ENCODE measurements at regions not wholly inside any gene's neighbourhood (a gene's known extent, or its start where the extent isn't known, plus 50 kb on each side); places are given as distances from the start of the nearest gene placed in this dataset.

DNA sequence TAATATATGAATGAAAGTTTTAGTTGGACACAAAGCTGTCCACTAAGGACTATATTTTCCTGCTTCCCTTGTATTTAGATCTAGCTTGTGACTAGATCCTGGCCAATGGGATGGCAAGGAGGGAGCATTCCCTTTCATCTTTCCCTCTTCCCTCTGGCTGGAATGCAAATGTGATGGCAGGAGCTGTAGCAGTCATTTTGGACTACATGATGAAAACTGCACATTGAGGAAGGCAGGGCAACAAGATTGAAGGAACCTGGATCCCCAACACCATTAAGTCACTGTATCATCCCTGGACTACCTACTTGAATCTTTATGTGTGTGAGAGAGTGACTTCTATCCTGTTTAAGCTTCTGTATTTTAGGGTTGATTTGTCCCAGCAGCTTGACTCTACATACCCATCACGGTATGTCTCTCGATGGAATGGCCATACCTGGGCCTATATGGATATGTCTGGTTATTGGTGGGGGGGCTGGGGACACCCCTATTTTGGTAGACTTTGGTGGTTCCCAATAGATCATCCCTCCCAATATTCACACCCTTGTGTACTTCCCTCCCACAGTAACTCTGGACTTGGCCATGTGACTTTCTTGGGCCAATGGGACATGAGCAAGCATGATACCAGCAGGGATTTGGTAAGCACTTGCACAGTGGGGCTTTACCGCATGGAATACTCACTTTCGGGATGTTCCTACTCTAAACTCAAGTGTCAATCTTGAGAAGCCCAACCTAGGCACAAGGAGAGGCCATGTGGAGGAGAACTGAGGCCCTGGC, 128.5 kb downstream of the VEGFA start:
- Mint-ChIP-seq H3K27ac (no peak overlapping the region), H3K36me3 (ENCODE audit: low read depth) (no peaks in the 10 kb centered on the region), H3K27me3 (peaks cover 5% of the 10 kb centered on the region), H3K4me3 (no peak overlapping the region), H3K4me1 (no peaks in the 10 kb centered on the region), H3K9me3 (no peaks in the 10 kb centered on the region)
- DNase-seq: no peak
- intact Hi-C loops (cut with micrococcal nuclease): no loop called here

DNA sequence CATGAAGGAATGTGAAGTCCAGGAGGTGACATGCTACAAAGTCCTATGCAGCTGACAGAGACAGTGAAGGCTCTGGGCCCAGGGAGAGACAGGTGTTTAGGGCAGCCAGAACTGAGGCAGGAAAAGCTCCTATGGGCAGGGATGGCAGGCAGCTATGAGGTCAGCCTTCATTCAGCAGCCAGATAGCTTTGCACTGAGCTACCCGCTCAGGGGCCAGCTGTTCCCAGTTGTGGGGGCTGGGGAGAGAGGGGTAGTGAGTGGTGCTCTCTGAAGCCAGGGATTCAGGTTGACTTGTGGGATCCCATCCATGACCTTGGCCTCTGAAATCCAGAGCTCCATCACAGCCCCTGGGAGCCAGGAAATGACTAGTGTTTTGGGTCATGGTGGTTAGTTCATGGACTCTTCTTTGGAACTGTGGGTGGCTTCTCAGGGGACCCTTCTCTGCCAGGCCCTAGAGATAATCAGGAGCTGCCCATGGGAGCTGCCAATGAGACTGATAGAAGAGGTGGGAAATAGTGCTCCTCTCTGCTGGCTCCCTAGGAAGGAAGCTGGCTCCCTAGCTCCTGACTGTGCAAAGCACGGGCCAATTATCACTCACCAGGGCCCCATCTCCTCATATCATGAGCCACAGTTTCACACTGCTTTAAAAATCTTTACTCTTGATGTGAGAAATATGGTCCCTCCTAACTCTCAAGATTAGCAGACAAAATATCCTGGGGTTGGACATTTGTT, 127.7 kb downstream of the VEGFA start:
- no peak overlapping the region for H3K27ac Mint-ChIP-seq
- intact Hi-C loops (cut with micrococcal nuclease): no loop called here
- peaks cover 6% of the 10 kb centered on the region for H3K27me3 Mint-ChIP-seq
- H3K4me1 Mint-ChIP-seq: no peaks in the 10 kb centered on the region
- H3K4me3 Mint-ChIP-seq: no peak overlapping the region
- no peak for DNase-seq
- no peaks in the 10 kb centered on the region for H3K9me3 Mint-ChIP-seq
- H3K36me3 Mint-ChIP-seq (ENCODE audit: low read depth): no peaks in the 10 kb centered on the region

DNA sequence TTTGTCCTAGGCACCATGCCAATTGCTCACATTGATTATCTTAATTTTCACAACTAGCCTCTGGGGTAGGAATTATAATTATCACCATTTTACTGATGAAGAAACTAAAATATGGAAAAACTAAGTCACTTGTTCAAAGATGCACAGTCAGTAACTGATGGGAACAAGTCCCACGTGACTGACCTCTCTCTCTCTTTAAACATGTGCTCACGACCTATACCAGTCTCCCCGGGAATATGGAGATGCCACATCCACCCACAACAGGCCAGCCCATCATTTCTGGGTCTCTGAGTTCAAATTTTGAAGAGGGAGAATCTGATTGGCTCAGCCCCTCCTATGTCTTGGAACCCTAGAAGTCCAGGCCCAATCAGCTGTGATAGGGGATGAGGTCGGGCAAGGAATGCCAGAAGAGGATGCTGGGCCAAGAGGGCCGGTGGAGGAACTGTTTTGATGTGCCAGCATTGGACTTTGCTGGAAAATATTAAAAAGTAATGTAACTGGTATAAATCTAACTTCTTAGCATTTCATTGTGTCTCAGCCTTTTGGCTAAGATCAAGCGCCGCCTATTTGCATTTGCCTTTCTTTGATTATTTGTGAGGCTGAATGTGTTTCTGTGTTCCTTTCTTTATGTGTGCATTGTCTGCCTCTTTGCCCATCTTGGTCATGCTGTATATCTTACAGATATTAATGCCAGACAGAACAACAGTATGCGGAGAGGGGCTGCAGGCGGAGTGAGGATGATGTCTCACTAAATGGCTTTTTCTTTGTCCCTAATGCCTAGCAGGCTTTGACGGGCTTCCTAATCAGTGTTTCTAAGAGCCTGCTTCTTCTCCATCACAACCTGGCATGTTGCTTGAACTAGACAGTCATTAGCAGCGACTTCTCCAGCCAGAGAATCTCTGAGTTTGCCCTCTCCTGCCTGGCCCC, 126.6 kb downstream of the VEGFA start:
- no peaks in the 10 kb centered on the region for H3K9me3 Mint-ChIP-seq
- H3K27me3 Mint-ChIP-seq: peaks cover 13% of the 10 kb centered on the region
- H3K4me3 Mint-ChIP-seq: no peak overlapping the region
- no peaks in the 10 kb centered on the region for H3K4me1 Mint-ChIP-seq
- DNase-seq: no peak
- no peak overlapping the region for H3K27ac Mint-ChIP-seq
- intact Hi-C loops (cut with micrococcal nuclease): no loop called here
- H3K36me3 Mint-ChIP-seq (ENCODE audit: low read depth): no peaks in the 10 kb centered on the region

- Mint-ChIP-seq H3K36me3 (ENCODE audit: low read depth) (no peaks in the 10 kb centered on the region), H3K27ac (no peak overlapping the region), H3K4me3 (no peak overlapping the region), H3K4me1 (peaks cover 3% of the 10 kb centered on the region), H3K27me3 (peaks cover 19% of the 10 kb centered on the region), H3K9me3 (no peaks in the 10 kb centered on the region)
- DNase-seq: no peak
- intact Hi-C loops (cut with micrococcal nuclease): no loop called here
Observed at GRCh38 chr6:43895656-43896328, 125.8 kb downstream of the VEGFA start.

DNA sequence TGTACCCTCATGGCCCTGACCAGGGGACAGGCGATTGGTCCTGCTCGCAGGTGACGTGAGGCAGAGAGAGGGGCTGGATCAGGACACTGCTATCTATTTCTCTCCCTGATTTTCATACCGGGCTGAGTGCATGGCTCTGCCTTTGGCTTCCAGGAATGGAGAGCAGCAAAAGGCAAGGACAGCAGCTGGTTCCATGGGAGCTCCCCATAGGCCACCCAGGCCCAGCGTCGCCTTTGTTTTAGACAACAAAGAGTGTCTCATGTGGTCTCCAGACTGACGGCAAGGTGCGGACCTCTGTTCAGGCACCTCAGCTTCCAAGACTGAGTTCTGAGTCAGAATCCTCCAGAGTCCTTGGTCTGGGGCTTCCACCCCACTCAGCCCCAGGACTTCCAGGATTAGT, 123.1 kb downstream of the VEGFA start:
- intact Hi-C loops (cut with micrococcal nuclease): no loop called here
- peaks cover 3% of the 10 kb centered on the region for H3K4me1 Mint-ChIP-seq
- no peak for DNase-seq
- H3K4me3 Mint-ChIP-seq: no peak overlapping the region
- H3K27ac Mint-ChIP-seq: no peak overlapping the region
- no peaks in the 10 kb centered on the region for H3K9me3 Mint-ChIP-seq
- H3K27me3 Mint-ChIP-seq: peaks cover 32% of the 10 kb centered on the region
- no peaks in the 10 kb centered on the region for H3K36me3 Mint-ChIP-seq (ENCODE audit: low read depth)

DNA sequence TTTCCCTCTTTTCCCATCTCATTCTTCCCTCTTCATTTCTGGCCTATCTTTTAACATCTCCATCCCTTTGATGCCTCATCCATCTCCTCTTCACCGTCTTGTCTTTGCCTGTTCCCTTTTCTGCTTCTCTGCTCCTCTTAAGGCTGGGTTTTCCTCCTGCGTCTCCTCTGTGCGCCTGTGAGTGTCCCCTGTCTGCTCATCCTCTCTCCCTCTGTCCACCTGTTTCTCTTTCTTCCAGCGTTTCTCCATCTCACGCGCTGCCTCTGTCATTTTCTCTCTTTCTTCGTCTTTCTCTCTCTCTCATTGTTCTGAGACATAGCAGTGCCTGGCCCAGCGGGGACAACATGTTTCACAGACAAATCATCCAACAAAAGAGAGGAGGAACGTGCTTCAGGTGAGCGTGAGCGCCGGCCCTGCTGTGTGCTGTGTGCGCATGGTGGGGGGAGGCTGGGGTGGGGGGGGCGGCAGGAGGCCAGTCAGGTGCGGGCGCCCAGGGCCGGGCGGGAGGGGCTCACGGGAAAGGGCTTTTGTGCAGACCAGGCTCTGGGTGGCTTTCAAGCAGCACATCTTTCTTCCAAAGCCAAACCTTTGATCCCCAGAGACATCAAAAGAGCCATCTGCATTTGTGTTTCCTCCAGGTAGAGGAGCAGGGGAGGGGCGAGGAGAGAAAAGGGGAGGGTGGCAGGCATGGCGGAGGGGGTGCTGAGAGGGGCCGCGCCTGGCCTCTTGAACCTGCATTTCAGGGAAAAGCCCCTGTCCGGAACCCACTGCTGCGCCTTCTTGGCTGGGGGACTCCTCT, 121.3 kb downstream of the VEGFA start:
- H3K36me3 Mint-ChIP-seq (ENCODE audit: low read depth): no peaks in the 10 kb centered on the region
- intact Hi-C loops (cut with micrococcal nuclease): no loop called here
- no peak for DNase-seq
- H3K4me1 Mint-ChIP-seq: peaks cover 3% of the 10 kb centered on the region
- H3K27ac Mint-ChIP-seq: no peak overlapping the region
- no peaks in the 10 kb centered on the region for H3K9me3 Mint-ChIP-seq
- H3K27me3 Mint-ChIP-seq: peaks cover 29% of the 10 kb centered on the region
- H3K4me3 Mint-ChIP-seq: no peak overlapping the region

- no peak for DNase-seq
- peaks cover 3% of the 10 kb centered on the region for H3K4me1 Mint-ChIP-seq
- H3K36me3 Mint-ChIP-seq (ENCODE audit: low read depth): no peaks in the 10 kb centered on the region
- intact Hi-C loops (cut with micrococcal nuclease): no loop called here
- peaks cover 27% of the 10 kb centered on the region for H3K27me3 Mint-ChIP-seq
- no peak overlapping the region for H3K27ac Mint-ChIP-seq
- no peak overlapping the region for H3K4me3 Mint-ChIP-seq
- no peaks in the 10 kb centered on the region for H3K9me3 Mint-ChIP-seq
Observed at GRCh38 chr6:43890197-43891062, 120.4 kb downstream of the VEGFA start.

DNA sequence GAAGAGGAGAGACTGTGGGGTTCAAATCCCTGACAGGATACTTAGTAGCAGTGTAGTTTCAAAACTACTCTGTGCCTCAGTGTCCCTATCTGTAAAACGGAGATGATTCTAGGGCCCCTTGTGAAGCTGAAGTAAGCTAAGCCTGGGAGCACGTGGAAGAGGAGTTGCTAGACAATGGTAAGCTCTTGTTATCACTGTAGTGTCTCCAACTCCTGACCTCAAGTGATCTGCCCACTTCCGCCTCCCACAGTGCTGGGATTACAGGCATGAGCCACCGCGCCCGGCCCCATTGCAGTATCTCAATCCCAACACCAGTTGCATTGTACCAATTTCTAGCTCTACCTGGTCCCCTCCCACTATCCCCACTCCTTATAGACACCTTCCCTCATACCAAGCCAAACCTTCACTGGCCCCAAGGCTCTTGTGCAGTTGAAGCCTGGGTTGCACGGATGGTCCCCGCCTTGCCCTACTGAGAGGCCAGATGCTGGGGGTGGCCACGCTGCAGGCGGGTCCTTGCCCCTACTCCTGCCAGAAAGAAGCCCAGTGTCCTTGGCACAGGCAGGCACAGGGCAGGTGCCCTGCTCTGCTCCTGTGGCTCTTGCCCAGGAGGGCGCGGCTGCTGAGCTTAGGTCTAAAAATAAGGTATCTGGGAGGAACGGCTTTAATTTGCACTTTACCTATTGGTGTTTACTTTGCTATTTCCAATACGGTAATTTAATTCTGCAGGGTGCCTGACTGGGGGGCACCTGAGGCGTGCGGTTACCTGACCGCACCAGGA, 118.1 kb downstream of the VEGFA start:
- H3K36me3 Mint-ChIP-seq (ENCODE audit: low read depth): no peaks in the 10 kb centered on the region
- H3K27me3 Mint-ChIP-seq: peaks cover 26% of the 10 kb centered on the region
- H3K4me1 Mint-ChIP-seq: peaks cover 3% of the 10 kb centered on the region
- DNase-seq: no peak
- H3K9me3 Mint-ChIP-seq: no peaks in the 10 kb centered on the region
- no peak overlapping the region for H3K4me3 Mint-ChIP-seq
- H3K27ac Mint-ChIP-seq: no peak overlapping the region
- intact Hi-C loops (cut with micrococcal nuclease): no loop called here

- Mint-ChIP-seq H3K4me1 (peaks cover 3% of the 10 kb centered on the region), H3K9me3 (no peaks in the 10 kb centered on the region), H3K27ac (no peak overlapping the region), H3K4me3 (no peak overlapping the region), H3K36me3 (ENCODE audit: low read depth) (no peaks in the 10 kb centered on the region), H3K27me3 (peaks cover 23% of the 10 kb centered on the region)
- intact Hi-C loops (cut with micrococcal nuclease): no loop called here
- DNase-seq: no peak
Observed at GRCh38 chr6:43887340-43887858, 117.4 kb downstream of the VEGFA start.

DNA sequence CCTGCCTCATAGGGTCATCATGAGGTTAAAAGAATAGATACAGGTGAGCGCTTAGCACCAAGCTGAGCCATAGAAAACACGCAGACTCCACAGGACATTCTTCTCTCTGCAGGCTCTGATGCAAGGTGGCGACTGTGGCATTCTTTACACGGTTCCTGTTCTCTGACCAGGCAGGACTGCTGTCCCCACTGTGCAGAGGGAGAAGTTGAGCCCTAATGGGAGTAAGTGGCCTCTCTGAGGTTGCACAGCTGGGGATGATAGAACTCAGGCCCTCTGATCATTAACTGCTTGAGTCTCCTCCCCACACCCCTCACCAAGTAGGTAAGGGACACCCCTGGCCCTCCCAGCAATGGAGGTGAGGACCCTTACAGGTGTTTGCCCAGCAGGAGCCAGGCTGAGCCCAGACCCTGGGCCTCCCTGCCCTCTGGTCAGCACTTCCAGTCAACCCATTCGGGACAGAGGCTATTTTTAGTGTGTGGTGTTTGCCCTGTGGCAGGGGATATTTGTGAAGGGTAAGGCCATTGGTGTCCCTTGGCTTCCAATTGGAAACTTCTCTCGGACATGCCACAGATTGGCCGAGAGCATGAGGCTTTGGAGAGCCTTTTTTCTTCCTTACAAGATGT, 116.8 kb downstream of the VEGFA start:
- H3K27me3 Mint-ChIP-seq: peaks cover 21% of the 10 kb centered on the region
- no peaks in the 10 kb centered on the region for H3K9me3 Mint-ChIP-seq
- intact Hi-C loops (cut with micrococcal nuclease): no loop called here
- no peak for DNase-seq
- H3K4me3 Mint-ChIP-seq: no peak overlapping the region
- no peaks in the 10 kb centered on the region for H3K36me3 Mint-ChIP-seq (ENCODE audit: low read depth)
- H3K27ac Mint-ChIP-seq: no peak overlapping the region
- peaks cover 3% of the 10 kb centered on the region for H3K4me1 Mint-ChIP-seq

DNA sequence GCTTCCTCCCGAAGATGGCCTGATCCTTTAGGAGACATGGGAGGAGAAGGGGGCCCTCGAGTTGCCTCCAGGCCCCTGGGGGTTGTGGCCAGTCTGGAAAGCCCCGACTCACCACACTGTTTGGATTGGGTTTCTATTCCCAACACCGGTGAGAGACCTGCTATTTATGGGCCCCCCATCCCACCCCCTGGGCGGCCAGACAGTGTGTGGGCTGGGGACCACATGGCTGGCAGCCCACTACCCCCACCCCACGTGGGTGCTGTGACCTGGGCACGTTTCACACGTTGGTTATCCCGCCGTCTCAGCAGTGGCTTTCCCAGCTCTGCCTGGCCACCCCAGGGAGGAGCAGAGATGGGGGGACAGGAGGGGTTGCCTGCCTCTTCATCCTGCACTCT, 116.1 kb downstream of the VEGFA start:
- H3K27me3 Mint-ChIP-seq: peaks cover 15% of the 10 kb centered on the region
- no peak for DNase-seq
- H3K27ac Mint-ChIP-seq: no peak overlapping the region
- no peaks in the 10 kb centered on the region for H3K9me3 Mint-ChIP-seq
- intact Hi-C loops (cut with micrococcal nuclease): no loop called here
- no peak overlapping the region for H3K4me3 Mint-ChIP-seq
- peaks cover 2% of the 10 kb centered on the region for H3K4me1 Mint-ChIP-seq
- no peaks in the 10 kb centered on the region for H3K36me3 Mint-ChIP-seq (ENCODE audit: low read depth)
